ENCODE measurements at regions not wholly inside any gene's neighbourhood (a gene's known extent, or its start where the extent isn't known, plus 50 kb on each side); places are given as distances from the start of the nearest gene placed in this dataset.

- TF ChIP-seq, protein P1, sequence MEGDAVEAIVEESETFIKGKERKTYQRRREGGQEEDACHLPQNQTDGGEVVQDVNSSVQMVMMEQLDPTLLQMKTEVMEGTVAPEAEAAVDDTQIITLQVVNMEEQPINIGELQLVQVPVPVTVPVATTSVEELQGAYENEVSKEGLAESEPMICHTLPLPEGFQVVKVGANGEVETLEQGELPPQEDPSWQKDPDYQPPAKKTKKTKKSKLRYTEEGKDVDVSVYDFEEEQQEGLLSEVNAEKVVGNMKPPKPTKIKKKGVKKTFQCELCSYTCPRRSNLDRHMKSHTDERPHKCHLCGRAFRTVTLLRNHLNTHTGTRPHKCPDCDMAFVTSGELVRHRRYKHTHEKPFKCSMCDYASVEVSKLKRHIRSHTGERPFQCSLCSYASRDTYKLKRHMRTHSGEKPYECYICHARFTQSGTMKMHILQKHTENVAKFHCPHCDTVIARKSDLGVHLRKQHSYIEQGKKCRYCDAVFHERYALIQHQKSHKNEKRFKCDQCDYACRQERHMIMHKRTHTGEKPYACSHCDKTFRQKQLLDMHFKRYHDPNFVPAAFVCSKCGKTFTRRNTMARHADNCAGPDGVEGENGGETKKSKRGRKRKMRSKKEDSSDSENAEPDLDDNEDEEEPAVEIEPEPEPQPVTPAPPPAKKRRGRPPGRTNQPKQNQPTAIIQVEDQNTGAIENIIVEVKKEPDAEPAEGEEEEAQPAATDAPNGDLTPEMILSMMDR (IDR thresholded peaks at IDR 0.05; ENCODE audit: low read depth, low read length, missing control alignments), result no peak
- no peak overlapping the region for H3K4me3 ChIP-seq (ENCODE audit: low read depth, low read length)
- no peak for DNase-seq (ENCODE audit: low read depth)
Measured at GRCh38 chr22:48250937-48251530, 1488.6 kb downstream of the TBC1D22A start.

DNA sequence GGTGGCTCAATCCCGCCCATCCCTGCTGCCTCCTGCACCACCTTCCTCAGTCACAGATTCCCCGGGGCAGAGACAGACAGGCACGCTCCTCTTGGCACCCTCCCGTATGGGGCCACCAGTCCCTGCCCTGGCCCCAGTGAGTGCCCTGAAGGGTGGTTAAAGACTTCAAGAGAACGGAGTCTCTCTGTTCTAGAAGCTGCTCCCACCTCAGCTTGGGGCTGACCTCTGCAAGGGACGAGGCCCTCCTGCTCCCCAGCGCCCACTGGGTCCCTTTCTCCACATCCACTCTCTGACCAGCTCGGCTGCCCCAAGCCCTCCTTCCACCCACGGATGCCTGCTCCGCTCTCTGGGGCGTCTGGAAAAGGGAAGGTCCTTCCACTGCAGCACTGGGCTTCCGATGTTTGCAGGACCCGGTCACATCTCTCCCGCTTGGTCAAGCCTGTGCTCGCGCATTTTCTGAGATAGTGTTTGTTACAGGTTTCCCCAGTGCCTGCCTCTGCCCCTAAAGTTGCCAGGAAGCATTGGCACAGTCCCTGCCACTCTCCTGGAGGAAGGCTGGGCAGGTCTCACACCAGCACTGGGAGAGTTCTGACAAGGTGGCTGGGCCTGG lies 1487.9 kb downstream of the TBC1D22A start:
- no peak for DNase-seq (ENCODE audit: low read depth)
- no peak overlapping the region for H3K4me3 ChIP-seq (ENCODE audit: low read depth, low read length)
- TF ChIP-seq, protein P1 (IDR thresholded peaks at IDR 0.05; ENCODE audit: low read depth, low read length, missing control alignments), result no peak

DNA sequence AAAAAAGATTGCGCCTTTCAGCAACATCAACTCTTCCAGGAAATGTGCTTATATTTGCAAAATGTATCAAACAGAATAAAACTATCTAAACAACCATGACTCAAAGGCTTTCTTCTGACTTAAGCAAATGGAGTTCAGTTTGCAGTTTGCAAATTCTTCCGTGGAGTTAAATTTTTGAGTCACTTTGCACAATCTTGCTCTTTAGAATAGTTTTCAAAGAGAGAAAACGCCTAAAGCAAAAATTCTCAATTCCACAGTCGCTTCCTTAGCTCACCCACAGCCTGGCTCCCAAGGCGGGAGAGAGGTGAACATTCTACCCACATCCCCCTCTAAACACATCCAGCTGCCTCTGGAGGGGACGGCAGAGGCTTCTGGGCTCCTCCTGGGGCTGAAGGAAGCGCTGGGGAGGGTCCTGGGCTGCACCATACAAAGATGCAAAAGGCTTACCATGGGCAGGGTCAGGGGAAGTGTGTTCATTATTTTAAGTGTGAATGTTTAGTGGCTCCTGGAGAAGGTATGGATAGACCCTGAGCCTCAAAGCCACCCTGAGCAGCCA lies 1487.3 kb downstream of the TBC1D22A start:
- no peak for DNase-seq (ENCODE audit: low read depth)
- TF ChIP-seq, protein P1 (IDR thresholded peaks at IDR 0.05; ENCODE audit: low read depth, low read length, missing control alignments), result no peak
- H3K4me3 ChIP-seq (ENCODE audit: low read depth, low read length), result no peak overlapping the region

- no peak overlapping the region for H3K4me3 ChIP-seq (ENCODE audit: low read depth, low read length)
- no peak for DNase-seq (ENCODE audit: low read depth)
- TF ChIP-seq, protein P1 (IDR thresholded peaks at IDR 0.05; ENCODE audit: low read depth, low read length, missing control alignments), result no peak
Measured at GRCh38 chr22:48248901-48249455, 1486.5 kb downstream of the TBC1D22A start.

GRCh38 chr22:48247829-48248228 lies 1485.4 kb downstream of the TBC1D22A start:
- TF ChIP-seq, protein P1 (IDR thresholded peaks at IDR 0.05; ENCODE audit: low read depth, low read length, missing control alignments), result no peak
- no peak for DNase-seq (ENCODE audit: low read depth)
- H3K4me3 ChIP-seq (ENCODE audit: low read depth, low read length), result no peak overlapping the region

- TF ChIP-seq, protein P1 (IDR thresholded peaks at IDR 0.05; ENCODE audit: low read depth, low read length, missing control alignments), result no peak
- no peak for DNase-seq (ENCODE audit: low read depth)
Measured at GRCh38 chr22:48245196-48245485, 1482.7 kb downstream of the TBC1D22A start.

More at GRCh38 chr22:48245196-48245485, 1482.7 kb downstream of the TBC1D22A start:
- no peak overlapping the region for H3K4me3 ChIP-seq (ENCODE audit: low read depth, low read length)
